Erythroblast (primary cell): ENCODE measurements at regions not wholly inside any gene's neighbourhood (a gene's known extent, or its start where the extent isn't known, plus 50 kb on each side); places are given as distances from the start of the nearest gene placed in this dataset.

Experiments used
- DNase-seq, 2 experiments: peaks; one replicate each; lab custom pipeline; 2025; lab: John Stamatoyannopoulos, UW
- GATA1 ChIP-seq: IDR thresholded peaks from 2 replicates; pipeline ENCODE4 v1.6.1; 2011; ENCODE audit warnings: low read depth, mild to moderate bottlenecking, control low read depth, low read length, moderate library complexity
- POLR2A ChIP-seq: IDR thresholded peaks from 2 replicates; pipeline ENCODE4 v1.6.1; 2011; ENCODE audit warnings: mild to moderate bottlenecking, low read length

DNA sequence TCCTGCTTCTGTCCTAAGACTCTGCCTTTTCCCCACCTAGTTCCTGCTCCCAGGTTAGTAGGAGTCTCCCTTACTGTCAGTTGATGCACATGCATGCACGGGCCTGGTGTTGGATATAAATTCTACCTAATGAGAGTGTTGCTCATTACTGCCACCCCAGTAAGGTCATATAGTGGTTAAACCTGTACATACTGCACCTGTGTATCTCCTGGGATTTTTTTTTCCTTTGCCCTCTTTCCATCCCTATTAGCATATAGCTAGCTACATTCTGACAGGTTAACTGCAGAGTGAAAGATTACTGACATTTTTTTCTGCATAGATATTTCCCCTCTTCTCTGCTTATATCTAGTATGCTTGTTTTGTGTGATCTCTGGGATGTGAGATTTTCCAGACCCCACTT is 201.5 kb upstream of the PIRT start:
- TF ChIP-seq GATA1 (no peak), POLR2A (no peak)
- no peak for DNase-seq

- TF ChIP-seq POLR2A: no peak
- no peak for TF ChIP-seq GATA1
- DNase-seq: no peak
Observed at GRCh38 chr17:11035681-11036080, 197.8 kb upstream of the PIRT start.

- no peak for TF ChIP-seq POLR2A
- no peak for TF ChIP-seq GATA1
- DNase-seq: no peak
Observed at GRCh38 chr17:11031787-11032186, 193.9 kb upstream of the PIRT start.

GRCh38 chr17:11029791-11030190 is 191.9 kb upstream of the PIRT start:
- TF ChIP-seq POLR2A (no peak), GATA1 (no peak)
- DNase-seq: no peak

GRCh38 chr17:11028349-11028748 is 190.5 kb upstream of the PIRT start:
- DNase-seq: no peak
- TF ChIP-seq GATA1 (no peak), POLR2A (no peak)

DNA sequence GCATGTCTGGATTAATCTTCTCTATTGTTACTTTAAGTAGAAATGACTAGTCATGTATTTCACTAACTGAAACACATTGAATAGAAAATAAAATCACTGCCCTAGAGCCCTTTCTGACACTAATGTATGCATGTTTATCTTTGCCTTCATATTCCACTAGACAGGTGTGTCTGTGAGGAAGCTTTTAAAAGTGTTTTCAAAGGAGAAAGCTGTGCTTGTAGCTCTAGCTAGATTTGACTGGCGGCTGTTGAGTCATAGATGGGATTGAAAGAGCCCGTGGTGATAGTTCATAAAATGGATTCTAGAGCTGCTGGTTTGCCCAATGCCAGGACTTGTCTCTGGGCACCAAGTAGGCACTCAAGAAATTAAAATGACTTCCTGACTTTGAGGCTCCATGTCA is 189.0 kb upstream of the PIRT start:
- DNase-seq: no peak
- no peak for TF ChIP-seq POLR2A
- no peak for TF ChIP-seq GATA1

DNA sequence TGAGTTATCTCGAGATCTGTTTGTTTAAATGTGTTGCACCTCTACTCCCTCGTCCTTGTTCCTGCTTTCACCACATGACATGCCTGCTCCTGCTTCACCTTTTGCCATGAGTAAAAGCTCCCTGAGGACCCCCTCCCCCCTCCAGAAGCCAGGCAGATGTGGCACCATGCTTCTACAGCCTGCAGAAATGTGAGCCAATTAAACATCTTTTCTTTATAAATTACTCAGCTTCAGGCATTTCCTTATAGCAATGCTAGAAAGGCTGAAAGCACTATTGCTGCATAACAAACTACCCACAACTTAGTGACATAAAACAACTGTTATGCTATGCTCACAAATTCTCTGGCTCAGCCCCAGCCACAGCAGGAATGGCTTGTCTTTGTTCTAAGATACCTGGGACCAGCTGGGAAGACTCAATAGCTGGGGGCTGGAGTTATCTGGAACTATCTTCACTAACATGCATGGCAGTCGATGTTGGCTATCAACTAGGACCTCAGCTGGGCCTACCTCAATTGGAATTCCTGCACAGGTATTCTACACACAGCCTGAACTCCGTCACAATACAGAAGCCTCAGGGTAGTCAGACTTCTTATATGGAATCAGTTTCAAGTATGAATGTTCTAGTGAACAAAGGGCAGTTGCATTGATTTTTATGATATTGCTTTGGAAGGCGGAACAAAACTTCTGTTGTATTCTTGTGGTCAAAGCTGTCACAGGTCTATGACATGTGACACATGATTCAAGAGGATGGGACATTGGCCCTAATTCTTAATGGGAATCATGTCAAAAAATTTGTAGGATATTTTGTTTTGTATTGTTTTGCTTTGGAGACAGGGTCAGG is 186.0 kb upstream of the PIRT start:
- no peak for TF ChIP-seq POLR2A
- TF ChIP-seq GATA1: no peak
- DNase-seq: no peak

DNA sequence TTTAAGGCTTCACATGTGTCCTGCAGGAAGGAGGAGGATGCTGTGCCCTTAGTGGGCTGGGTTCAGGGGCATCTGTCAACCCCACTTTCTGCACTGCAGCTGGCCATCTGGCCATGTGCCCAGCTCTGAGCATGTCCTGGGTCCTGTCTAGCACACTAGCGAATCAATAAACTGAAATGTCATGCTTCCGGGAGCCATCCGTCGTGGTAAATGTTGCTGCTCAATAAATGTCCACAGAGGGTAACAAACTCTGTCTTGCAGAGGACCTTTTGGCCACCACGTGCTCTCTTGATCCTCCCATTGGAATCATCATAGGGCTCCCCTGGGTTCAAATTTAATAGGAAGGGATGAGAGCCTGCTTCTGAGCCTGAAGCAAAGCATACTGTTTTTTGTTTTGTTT is 168.6 kb upstream of the PIRT start:
- DNase-seq: no peak
- TF ChIP-seq GATA1 (no peak), POLR2A (no peak)

DNA sequence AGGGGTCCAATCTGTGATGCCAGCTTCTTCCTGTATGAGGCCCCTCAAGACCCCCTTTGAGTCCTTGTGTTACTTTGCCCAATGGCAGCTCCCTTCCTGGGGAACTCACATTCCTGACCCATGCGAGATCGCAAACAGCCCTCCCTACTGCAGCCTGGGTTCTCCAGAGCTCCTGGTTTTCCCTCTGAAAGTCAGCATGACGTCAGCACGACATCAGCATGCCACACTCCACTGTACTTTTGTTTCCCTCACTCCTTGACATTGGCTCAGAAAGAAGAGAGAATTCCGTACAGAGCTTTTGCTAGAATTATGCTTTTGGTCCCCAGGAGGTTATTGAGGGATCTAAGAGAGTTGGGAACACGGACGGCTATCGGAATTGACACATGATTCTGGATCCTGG is 168.1 kb upstream of the PIRT start:
- TF ChIP-seq GATA1 (no peak), POLR2A (no peak)
- DNase-seq: no peak

- DNase-seq: no peak
- TF ChIP-seq GATA1: no peak
- TF ChIP-seq POLR2A: no peak
Observed at GRCh38 chr17:11002417-11002816, 164.5 kb upstream of the PIRT start.

DNA sequence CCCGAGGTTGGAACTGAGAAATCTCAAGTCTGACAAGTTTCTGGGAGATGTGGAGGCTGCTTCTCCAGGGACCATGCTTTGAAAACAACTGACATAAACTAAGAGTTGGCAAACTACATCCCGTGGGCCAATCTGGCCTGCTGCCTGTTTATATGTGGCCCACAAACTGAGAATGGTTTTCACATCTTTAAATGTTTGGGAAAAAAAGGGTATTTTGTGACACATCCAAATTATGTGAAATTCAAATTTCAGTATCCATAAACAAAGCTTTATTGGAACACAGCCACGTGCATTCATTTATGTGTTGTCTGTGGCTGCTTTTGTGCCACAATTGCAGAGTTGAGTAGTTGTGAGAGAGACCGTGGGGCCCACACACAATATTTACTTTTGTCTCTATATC is 163.8 kb upstream of the PIRT start:
- no peak for DNase-seq
- TF ChIP-seq GATA1: no peak
- no peak for TF ChIP-seq POLR2A

- DNase-seq: no peak
- TF ChIP-seq POLR2A (no peak), GATA1 (no peak)
Observed at GRCh38 chr17:10999484-10999883, 161.6 kb upstream of the PIRT start.

GRCh38 chr17:10993126-10993525 is 155.2 kb upstream of the PIRT start:
- TF ChIP-seq GATA1 (no peak), POLR2A (no peak)
- no peak for DNase-seq

DNA sequence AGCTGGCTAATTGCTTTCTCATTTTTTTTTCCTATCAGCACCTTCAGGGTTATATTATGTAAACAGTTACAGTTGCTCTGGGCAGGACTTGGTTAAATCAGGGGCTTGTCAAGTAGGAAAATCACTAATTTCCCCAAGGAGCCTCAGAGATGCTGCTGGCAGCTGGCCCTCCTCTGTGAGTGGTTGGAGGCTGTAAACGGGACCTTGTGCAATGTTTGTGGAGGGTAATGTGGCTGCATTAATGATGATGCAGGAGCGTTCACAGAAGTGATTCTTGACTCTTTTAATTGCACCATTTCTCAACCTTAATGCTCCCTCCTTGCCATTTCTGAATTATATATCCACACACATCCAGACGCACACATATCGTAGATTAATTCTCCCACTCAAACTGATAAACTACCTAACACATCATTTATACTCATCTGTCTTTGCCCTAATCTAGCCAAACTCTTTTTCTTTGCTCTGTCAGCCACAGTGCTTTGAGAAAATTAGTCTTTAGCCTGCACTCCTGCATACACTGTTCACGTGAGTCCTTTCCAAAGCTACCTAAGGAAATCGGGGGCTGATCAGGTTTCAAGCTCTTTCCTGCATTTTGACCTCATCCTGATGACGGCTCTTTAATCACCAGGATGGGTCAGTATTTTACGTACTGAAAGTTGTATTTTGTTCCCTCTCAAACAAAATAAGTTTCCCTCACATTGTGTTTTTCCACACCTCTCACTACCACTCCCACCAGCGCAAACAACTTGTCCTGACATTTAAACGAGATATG is 154.4 kb upstream of the PIRT start:
- no peak for DNase-seq
- TF ChIP-seq POLR2A (no peak), GATA1 (no peak)
